Breast epithelium (tissue), 4 donors: ENCODE measurements at regions not wholly inside any gene's neighbourhood (a gene's known extent, or its start where the extent isn't known, plus 50 kb on each side); places are given as distances from the start of the nearest gene placed in this dataset.

ENCODE experiments used
- DNase-seq, 2 donors: peaks; one replicate each; pipeline ENCODE4 v3.0.0-alpha.2; 2019; ENCODE audit warnings: low spot score in 2 of 2
- H3K27ac ChIP-seq, 2 donors: fragments of 200-600 bp; sonication (generic) in 1 of 2; one replicate each; pipeline ENCODE4 v1.5.1; 2016 to 2019; ENCODE audit warnings: mild to moderate bottlenecking in 1 of 2
- H3K27me3 ChIP-seq, 2 donors: fragments of 200-600 bp; sonication (generic) in 1 of 2; one replicate each; pipeline versions ENCODE4 v1.5.1 to v1.6.0; 2017 to 2019; ENCODE audit warnings: control low read depth in 1 of 2, mild to moderate bottlenecking in 1 of 2
- H3K36me3 ChIP-seq: fragments of 200-600 bp; one replicate; pipeline ENCODE4 v1.5.1; 2019
- H3K4me1 ChIP-seq, 2 donors: fragments of 200-600 bp; sonication (generic); one replicate each; pipeline ENCODE4 v1.5.1; 2016 to 2019; ENCODE audit warnings: control low read depth in 1 of 2
- H3K4me3 ChIP-seq, 3 donors: fragments of 200-600 bp; sonication (generic); 1 replicate in 2 of 3; 2 replicates in 1 of 3; pipeline ENCODE4 v1.5.1; 2016 to 2019; ENCODE audit warnings: mild to moderate bottlenecking in 3 of 3, moderate library complexity in 2 of 3
- H3K9me3 ChIP-seq, 2 donors: fragments of 200-600 bp; sonication (generic) in 1 of 2; one replicate each; pipeline ENCODE4 v1.5.1; 2016 to 2019; ENCODE audit warnings: control low read depth in 1 of 2
- POLR2A ChIP-seq: fragments of 450-650 bp; IDR thresholded peaks from one replicate; pipeline ENCODE4 v1.6.1; 2016; ENCODE audit warnings: antibody characterized with exemption, mild to moderate bottlenecking, moderate library complexity
- POLR2AphosphoS5 ChIP-seq, 3 donors: sonication (generic); formaldehyde crosslinking; IDR thresholded peaks; one replicate each; pipeline ENCODE4 v1.6.1; 2017; ENCODE audit warnings: antibody characterized with exemption in 3 of 3
- intact Hi-C: fragments of 100-400 bp; cut with DNase I; formaldehyde crosslinking; loops from one replicate; pipeline ENCODE4 v1.15.1; 2023; ENCODE audit warnings: low total_unique reads
- TF ChIP-seq, protein P1 (sequence below), 3 donors: fragments of 450-650 bp; IDR thresholded peaks; one replicate each; pipeline ENCODE4 v1.5.1; 2016 to 2017; ENCODE audit warnings: antibody characterized with exemption in 3 of 3, mild to moderate bottlenecking in 3 of 3, moderate library complexity in 3 of 3

DNA sequence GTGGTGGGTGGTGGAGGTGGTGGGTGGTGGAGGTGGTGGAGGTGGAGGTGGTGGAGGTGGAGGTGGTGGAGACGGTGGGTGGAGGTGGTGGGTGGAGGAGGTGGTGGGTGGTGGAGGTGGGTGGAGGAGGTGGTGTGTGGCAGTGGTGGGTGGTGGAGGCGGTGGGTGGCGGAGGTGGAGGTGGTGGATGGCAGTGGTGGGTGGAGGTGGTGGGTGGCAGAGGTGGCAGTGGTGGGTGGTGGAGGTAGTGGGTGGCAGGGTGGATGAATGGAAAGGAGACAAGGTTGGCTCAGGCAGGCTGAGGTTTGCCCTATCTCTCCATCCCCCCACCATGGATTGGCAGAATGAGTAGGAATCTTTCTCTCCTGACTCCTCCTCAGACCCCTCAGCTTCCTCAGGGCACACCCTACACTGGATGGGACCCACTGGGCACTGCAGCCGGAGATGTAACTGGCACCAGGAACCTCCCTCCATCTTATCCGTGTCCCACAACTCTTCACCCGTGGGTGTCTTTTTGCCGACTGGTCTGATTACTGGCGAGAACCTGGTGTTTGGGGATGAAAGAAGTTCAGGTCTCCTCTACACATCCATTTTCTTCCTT lies 166.3 kb downstream of the C9orf50 start:
- Histone ChIP-seq H3K9me3 (no peaks in the 10 kb centered on the region), H3K4me3 (no peak overlapping the region), H3K36me3 (no peaks in the 10 kb centered on the region), H3K27ac (no peak overlapping the region), H3K27me3 (no peaks in the 10 kb centered on the region), H3K4me1 (peaks cover 15 to 26% of the 10 kb centered on the region in 2 donors)
- no peak for DNase-seq
- intact Hi-C loops: no loop called here
- no peak for TF ChIP-seq POLR2AphosphoS5 (IDR thresholded peaks at IDR 0.05)
- TF ChIP-seq POLR2A: no peak
- TF ChIP-seq, protein P1, sequence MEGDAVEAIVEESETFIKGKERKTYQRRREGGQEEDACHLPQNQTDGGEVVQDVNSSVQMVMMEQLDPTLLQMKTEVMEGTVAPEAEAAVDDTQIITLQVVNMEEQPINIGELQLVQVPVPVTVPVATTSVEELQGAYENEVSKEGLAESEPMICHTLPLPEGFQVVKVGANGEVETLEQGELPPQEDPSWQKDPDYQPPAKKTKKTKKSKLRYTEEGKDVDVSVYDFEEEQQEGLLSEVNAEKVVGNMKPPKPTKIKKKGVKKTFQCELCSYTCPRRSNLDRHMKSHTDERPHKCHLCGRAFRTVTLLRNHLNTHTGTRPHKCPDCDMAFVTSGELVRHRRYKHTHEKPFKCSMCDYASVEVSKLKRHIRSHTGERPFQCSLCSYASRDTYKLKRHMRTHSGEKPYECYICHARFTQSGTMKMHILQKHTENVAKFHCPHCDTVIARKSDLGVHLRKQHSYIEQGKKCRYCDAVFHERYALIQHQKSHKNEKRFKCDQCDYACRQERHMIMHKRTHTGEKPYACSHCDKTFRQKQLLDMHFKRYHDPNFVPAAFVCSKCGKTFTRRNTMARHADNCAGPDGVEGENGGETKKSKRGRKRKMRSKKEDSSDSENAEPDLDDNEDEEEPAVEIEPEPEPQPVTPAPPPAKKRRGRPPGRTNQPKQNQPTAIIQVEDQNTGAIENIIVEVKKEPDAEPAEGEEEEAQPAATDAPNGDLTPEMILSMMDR (IDR thresholded peaks at IDR 0.05): no peak

DNA sequence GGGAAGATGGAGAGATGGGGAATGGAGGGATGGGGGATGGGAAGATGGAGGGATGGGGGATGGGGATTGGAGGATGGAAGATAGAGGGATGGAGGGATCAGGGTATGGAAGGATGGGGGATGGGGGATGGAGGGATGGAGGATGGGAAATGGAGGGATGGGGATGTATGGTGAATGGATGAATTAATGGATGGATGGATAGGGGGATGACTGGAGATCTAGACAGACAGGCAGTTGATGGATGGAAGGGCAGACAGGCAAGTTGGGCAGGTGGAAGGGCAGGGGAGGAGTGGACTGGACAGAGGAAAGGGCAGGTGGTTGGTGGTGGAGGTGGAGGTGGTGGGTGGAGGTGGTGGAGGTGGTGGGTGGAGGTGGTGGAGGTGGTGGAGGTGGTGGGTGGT lies 167.2 kb downstream of the C9orf50 start:
- no peak for DNase-seq
- intact Hi-C loops: no loop called here

DNA sequence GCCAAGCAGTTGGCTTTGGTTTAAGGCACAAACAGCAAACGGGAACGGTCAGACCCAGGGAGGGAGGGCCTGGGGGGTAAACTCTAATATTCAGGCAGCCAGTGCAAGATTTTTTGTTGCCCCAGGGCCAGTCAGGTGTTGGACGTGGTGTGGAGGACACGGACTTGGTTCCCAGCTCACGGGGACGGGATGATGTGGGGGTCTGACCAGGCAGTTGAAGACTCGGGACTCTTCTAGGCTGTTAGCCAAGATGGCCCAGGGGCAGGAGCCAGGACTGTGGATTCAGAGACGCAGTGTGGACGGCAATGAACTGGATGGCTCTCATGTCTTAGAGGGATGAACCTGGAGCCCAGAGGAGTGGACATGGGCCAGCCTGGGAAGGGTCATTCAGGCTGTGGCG lies 169.2 kb downstream of the C9orf50 start:
- intact Hi-C loops: loop anchor here (1.0 kb wide), 1 partner anchor 9 kb away; no protein-coding TSS in a partner anchor
- Histone ChIP-seq H3K27ac (peak overlapping the region; percentile 86 to 95), H3K4me1 (peaks cover 0 to 11% of the 10 kb centered on the region in 2 donors), H3K9me3 (no peaks in the 10 kb centered on the region), H3K4me3 (peak overlapping the region in 1 of 3 donors; percentile 39), H3K27me3 (no peaks in the 10 kb centered on the region), H3K36me3 (no peaks in the 10 kb centered on the region)
- DNase-seq: peak in 1 of 2 donors; percentile 58
- TF ChIP-seq POLR2A (no peak), POLR2AphosphoS5 (IDR thresholded peaks at IDR 0.05) (no peak)
- TF ChIP-seq, protein P1 (IDR thresholded peaks at IDR 0.05): no peak

More for the DNA sequence above, 167.2 kb downstream of the C9orf50 start:
- Histone ChIP-seq H3K27me3 (no peaks in the 10 kb centered on the region), H3K4me3 (no peak overlapping the region), H3K36me3 (no peaks in the 10 kb centered on the region), H3K27ac (no peak overlapping the region), H3K4me1 (peaks cover 7 to 18% of the 10 kb centered on the region in 2 donors), H3K9me3 (no peaks in the 10 kb centered on the region)
- no peak for TF ChIP-seq POLR2A
- TF ChIP-seq, protein P1 (IDR thresholded peaks at IDR 0.05): no peak
- TF ChIP-seq POLR2AphosphoS5 (IDR thresholded peaks at IDR 0.05): no peak

DNA sequence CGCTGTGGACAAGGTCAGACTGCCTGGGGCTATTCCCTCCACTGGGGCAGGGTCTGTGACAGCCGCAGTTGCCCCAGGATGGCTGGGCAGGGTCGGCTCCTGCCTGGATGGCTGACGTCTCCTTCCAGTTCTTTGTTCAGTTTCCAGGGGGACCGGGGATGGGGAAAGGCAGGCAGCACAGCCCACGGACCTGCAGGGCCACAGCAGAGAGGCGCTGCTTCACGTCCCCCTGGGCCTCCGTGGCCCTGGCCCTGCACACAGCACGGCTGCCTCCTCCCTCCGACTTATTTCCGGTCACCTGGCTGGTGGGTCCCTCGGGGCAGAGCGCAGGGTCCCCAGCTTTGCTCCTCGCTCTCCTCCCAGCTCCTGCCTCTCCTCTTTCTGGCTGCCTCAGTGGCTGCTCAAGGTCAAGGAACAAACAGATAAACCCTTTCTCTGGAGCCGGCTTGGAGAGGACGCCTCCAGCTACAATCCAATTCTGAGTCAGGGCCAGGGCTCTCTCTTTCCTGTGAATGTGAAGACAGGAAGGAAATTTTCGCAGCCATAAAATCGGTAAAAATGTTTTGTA lies 169.7 kb downstream of the C9orf50 start:
- no peak for DNase-seq
- no peak for TF ChIP-seq POLR2AphosphoS5 (IDR thresholded peaks at IDR 0.05)
- TF ChIP-seq, protein P1 (IDR thresholded peaks at IDR 0.05): no peak
- TF ChIP-seq POLR2A: no peak
- Histone ChIP-seq H3K4me1 (peaks cover 0 to 11% of the 10 kb centered on the region in 2 donors), H3K27me3 (no peaks in the 10 kb centered on the region), H3K27ac (peak overlapping the region; percentile 86 to 95), H3K4me3 (peak overlapping the region in 1 of 3 donors; percentile 39), H3K9me3 (no peaks in the 10 kb centered on the region), H3K36me3 (no peaks in the 10 kb centered on the region)
- intact Hi-C loops: no loop called here

DNA sequence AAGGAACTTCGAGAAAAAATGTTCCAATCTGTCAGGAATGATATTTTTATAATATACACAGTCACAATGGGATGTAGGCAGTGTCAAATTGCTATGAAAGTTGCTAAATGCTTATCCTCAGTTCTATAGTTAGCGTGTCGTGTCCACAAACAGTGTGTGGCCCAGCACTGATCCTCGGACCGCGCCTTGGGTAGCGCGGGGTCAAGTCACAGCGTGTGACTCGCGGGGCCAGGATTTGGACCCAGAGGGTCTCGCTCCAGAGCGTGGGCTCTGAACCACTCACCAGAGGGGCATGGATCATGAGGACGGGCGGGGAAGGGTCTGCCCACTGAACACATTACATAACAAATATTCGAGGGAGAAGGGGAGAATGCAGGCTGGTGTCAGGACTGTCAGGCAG lies 171.8 kb downstream of the C9orf50 start:
- no peak overlapping the region for H3K27ac ChIP-seq
- H3K4me3 ChIP-seq: no peak overlapping the region
- no peak for DNase-seq
- no peaks in the 10 kb centered on the region for H3K36me3 ChIP-seq
- no peaks in the 10 kb centered on the region for H3K9me3 ChIP-seq
- peaks cover 0 to 11% of the 10 kb centered on the region in 2 donors for H3K4me1 ChIP-seq
- H3K27me3 ChIP-seq: no peaks in the 10 kb centered on the region
- intact Hi-C loops: no loop called here
- TF ChIP-seq POLR2AphosphoS5 (IDR thresholded peaks at IDR 0.05): no peak
- TF ChIP-seq POLR2A: no peak
